ENCODE measurements at regions not wholly inside any gene's neighbourhood (a gene's known extent, or its start where the extent isn't known, plus 50 kb on each side); places are given as distances from the start of the nearest gene placed in this dataset.

DNA sequence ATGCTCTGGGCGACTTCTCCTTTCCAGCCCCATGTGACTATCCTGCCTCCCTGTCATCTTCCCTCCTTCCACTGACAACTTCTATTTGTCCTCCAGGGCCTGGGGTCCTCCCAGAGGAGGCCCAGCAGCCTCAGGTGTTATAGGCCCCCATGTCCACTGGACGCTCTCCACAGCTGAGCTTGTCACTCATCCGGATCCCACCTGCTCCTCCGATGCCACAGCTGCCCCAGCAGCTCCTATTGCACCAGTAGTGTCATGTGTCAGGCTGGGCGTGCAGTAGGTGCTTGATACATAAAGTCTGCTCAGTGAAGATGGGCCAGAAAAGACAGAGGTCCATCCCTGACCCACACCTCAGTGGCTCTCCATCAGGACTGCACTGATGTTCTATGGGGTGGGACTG, 305.7 kb upstream of the MYT1L start:
- no peak for ATAC-seq
- TF ChIP-seq ARNTL (CRISPR knock-in tag; IDR thresholded peaks at IDR 0.05; ENCODE audit: borderline replicate concordance, low read depth) (no peak), TCF4 (CRISPR knock-in tag; IDR thresholded peaks at IDR 0.05; ENCODE audit: borderline replicate concordance) (no peak)
- TF ChIP-seq, protein P1, sequence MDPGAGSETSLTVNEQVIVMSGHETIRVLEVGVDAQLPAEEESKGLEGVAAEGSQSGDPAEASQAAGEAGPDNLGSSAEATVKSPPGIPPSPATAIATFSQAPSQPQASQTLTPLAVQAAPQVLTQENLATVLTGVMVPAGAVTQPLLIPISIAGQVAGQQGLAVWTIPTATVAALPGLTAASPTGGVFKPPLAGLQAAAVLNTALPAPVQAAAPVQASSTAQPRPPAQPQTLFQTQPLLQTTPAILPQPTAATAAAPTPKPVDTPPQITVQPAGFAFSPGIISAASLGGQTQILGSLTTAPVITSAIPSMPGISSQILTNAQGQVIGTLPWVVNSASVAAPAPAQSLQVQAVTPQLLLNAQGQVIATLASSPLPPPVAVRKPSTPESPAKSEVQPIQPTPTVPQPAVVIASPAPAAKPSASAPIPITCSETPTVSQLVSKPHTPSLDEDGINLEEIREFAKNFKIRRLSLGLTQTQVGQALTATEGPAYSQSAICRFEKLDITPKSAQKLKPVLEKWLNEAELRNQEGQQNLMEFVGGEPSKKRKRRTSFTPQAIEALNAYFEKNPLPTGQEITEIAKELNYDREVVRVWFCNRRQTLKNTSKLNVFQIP (CRISPR knock-in tag; IDR thresholded peaks at IDR 0.05; ENCODE audit: borderline replicate concordance, low read depth), result no peak
- TF ChIP-seq, protein P2, sequence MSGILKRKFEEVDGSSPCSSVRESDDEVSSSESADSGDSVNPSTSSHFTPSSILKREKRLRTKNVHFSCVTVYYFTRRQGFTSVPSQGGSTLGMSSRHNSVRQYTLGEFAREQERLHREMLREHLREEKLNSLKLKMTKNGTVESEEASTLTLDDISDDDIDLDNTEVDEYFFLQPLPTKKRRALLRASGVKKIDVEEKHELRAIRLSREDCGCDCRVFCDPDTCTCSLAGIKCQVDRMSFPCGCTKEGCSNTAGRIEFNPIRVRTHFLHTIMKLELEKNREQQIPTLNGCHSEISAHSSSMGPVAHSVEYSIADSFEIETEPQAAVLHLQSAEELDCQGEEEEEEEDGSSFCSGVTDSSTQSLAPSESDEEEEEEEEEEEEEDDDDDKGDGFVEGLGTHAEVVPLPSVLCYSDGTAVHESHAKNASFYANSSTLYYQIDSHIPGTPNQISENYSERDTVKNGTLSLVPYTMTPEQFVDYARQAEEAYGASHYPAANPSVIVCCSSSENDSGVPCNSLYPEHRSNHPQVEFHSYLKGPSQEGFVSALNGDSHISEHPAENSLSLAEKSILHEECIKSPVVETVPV (CRISPR knock-in tag; IDR thresholded peaks at IDR 0.05), result no peak

DNA sequence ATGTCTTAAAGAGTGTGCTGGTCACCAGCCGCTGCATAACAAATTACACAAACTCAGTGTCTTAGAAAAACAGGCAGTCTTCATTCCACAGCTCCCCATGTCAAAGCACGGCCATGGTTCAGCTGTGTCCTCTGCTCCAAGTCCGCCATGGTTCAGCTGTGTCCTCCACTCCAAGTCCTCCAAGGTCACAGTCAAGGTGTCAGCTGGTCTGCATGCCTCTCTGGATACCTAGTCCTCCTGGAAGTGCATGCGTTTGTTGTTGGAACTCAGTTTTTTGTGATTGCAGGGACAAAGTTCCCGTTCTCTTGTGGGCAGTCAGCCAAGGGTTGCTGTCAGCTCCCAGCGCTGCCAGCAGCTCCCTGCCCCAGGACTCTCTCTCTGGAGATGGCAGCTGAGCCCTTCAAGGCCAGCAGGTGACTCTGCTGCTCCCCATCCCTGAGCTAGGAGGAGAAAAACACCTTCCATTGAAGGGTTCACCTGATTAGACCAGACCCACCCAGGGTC, 304.0 kb upstream of the MYT1L start:
- TF ChIP-seq PPARA (CRISPR knock-in tag; IDR thresholded peaks at IDR 0.05; ENCODE audit: borderline replicate concordance) (no peak), CSDC2 (CRISPR knock-in tag; IDR thresholded peaks at IDR 0.05) (no peak), ZNF70 (CRISPR knock-in tag; IDR thresholded peaks at IDR 0.05) (no peak)

GRCh38 chr2:2633017-2633416, 301.9 kb upstream of the MYT1L start:
- no peak for ATAC-seq

More for the DNA sequence above, 304.0 kb upstream of the MYT1L start:
- ATAC-seq, result no peak

DNA sequence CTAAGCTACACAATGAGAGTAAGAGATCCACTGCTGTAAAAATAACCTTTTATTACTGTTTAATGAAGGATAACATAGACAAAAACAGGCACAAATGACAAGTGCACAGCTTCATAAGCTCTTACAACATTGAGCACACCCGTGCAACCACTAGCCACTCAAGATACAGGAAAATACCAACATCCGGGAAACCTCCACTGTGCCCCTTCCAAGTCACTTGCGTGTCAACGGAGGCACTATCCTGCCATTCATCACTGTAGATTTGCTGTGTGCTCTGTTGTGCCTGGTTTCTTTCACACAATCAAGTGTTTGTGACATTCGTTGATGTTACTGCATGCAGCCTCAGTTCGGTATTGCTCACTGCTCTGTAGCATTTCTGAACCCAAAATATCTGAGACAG, 292.9 kb upstream of the MYT1L start:
- no peak for ATAC-seq
- no peak for TF ChIP-seq ZC3H10 (CRISPR knock-in tag; IDR thresholded peaks at IDR 0.05)
- no peak for TF ChIP-seq ESRRG (CRISPR knock-in tag; IDR thresholded peaks at IDR 0.05)
- TF ChIP-seq ISL1 (CRISPR knock-in tag; IDR thresholded peaks at IDR 0.05), result no peak
- no peak for TF ChIP-seq ZNF70 (CRISPR knock-in tag; IDR thresholded peaks at IDR 0.05)
- TF ChIP-seq, protein P1 (CRISPR knock-in tag; IDR thresholded peaks at IDR 0.05; ENCODE audit: borderline replicate concordance, low read depth), result no peak
- TF ChIP-seq TCF4 (CRISPR knock-in tag; IDR thresholded peaks at IDR 0.05; ENCODE audit: borderline replicate concordance), result no peak
- no peak for TF ChIP-seq ZNF8 (CRISPR knock-in tag; IDR thresholded peaks at IDR 0.05)

More at GRCh38 chr2:2633017-2633416, 301.9 kb upstream of the MYT1L start:
- TF ChIP-seq ZFP30 (CRISPR knock-in tag; IDR thresholded peaks at IDR 0.05) (no peak), ISL1 (CRISPR knock-in tag; IDR thresholded peaks at IDR 0.05) (no peak), PPARA (CRISPR knock-in tag; IDR thresholded peaks at IDR 0.05; ENCODE audit: borderline replicate concordance) (no peak), GLIS3 (CRISPR knock-in tag; IDR thresholded peaks at IDR 0.05) (no peak), TOX (CRISPR knock-in tag; IDR thresholded peaks at IDR 0.05; ENCODE audit: borderline replicate concordance) (no peak), ZFP3 (CRISPR knock-in tag; IDR thresholded peaks at IDR 0.05) (no peak), OSR1 (CRISPR knock-in tag; IDR thresholded peaks at IDR 0.05) (no peak), ARNTL (CRISPR knock-in tag; IDR thresholded peaks at IDR 0.05; ENCODE audit: borderline replicate concordance, low read depth) (no peak), BACH2 (CRISPR knock-in tag; IDR thresholded peaks at IDR 0.05; ENCODE audit: borderline replicate concordance) (no peak), TCF4 (CRISPR knock-in tag; IDR thresholded peaks at IDR 0.05; ENCODE audit: borderline replicate concordance) (no peak)
- TF ChIP-seq, protein P2 (CRISPR knock-in tag; IDR thresholded peaks at IDR 0.05), result no peak
- TF ChIP-seq, protein P1 (CRISPR knock-in tag; IDR thresholded peaks at IDR 0.05; ENCODE audit: borderline replicate concordance, low read depth), result no peak
- TF ChIP-seq, protein P3, sequence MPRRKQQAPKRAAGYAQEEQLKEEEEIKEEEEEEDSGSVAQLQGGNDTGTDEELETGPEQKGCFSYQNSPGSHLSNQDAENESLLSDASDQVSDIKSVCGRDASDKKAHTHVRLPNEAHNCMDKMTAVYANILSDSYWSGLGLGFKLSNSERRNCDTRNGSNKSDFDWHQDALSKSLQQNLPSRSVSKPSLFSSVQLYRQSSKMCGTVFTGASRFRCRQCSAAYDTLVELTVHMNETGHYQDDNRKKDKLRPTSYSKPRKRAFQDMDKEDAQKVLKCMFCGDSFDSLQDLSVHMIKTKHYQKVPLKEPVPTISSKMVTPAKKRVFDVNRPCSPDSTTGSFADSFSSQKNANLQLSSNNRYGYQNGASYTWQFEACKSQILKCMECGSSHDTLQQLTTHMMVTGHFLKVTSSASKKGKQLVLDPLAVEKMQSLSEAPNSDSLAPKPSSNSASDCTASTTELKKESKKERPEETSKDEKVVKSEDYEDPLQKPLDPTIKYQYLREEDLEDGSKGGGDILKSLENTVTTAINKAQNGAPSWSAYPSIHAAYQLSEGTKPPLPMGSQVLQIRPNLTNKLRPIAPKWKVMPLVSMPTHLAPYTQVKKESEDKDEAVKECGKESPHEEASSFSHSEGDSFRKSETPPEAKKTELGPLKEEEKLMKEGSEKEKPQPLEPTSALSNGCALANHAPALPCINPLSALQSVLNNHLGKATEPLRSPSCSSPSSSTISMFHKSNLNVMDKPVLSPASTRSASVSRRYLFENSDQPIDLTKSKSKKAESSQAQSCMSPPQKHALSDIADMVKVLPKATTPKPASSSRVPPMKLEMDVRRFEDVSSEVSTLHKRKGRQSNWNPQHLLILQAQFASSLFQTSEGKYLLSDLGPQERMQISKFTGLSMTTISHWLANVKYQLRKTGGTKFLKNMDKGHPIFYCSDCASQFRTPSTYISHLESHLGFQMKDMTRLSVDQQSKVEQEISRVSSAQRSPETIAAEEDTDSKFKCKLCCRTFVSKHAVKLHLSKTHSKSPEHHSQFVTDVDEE (CRISPR knock-in tag; IDR thresholded peaks at IDR 0.05), result no peak

Data from SK-N-SH treated with all-trans-retinoic acid at 6 μM for 48 hours (cell line).